Choroid plexus epithelial cell (primary cell): ENCODE measurements at regions not wholly inside any gene's neighbourhood (a gene's known extent, or its start where the extent isn't known, plus 50 kb on each side); places are given as distances from the start of the nearest gene placed in this dataset.

Experiments used
- DNase-seq: peaks from one replicate; pipeline ENCODE4 v3.0.0-alpha.2; 2010; ENCODE audit warnings: low read depth
- H3K4me3 ChIP-seq: 2 replicates; pipeline ENCODE4 v1.5.1; 2011; ENCODE audit warnings: low read depth, mild to moderate bottlenecking, control low read depth, low read length, moderate library complexity
- CTCF ChIP-seq: conservative IDR thresholded peaks from 2 replicates; pipeline ENCODE4 v1.5.1; 2011; ENCODE audit warnings: low read depth, mild to moderate bottlenecking, control low read depth, inconsistent platforms, low read length, moderate library complexity

- TF ChIP-seq CTCF = no peak
Measured at GRCh38 chr2:146952696-146953095, 892.1 kb upstream of the ACVR2A start.

GRCh38 chr2:146950911-146951310, 893.9 kb upstream of the ACVR2A start:
- H3K4me3 ChIP-seq = no peak overlapping the region
- no peak for TF ChIP-seq CTCF
- no peak for DNase-seq

More at GRCh38 chr2:146952696-146953095, 892.1 kb upstream of the ACVR2A start:
- H3K4me3 ChIP-seq = no peak overlapping the region
- DNase-seq = peak; percentile 38

- no peak for TF ChIP-seq CTCF
- DNase-seq = no peak
- H3K4me3 ChIP-seq = no peak overlapping the region
Measured at GRCh38 chr2:146950361-146950760, 894.5 kb upstream of the ACVR2A start.

GRCh38 chr2:146949400-146949799, 895.4 kb upstream of the ACVR2A start:
- DNase-seq = no peak
- TF ChIP-seq CTCF = no peak

GRCh38 chr2:146944601-146945000, 900.2 kb upstream of the ACVR2A start:
- DNase-seq = no peak
- TF ChIP-seq CTCF = no peak
- H3K4me3 ChIP-seq = no peak overlapping the region

More at GRCh38 chr2:146949400-146949799, 895.4 kb upstream of the ACVR2A start:
- no peak overlapping the region for H3K4me3 ChIP-seq

GRCh38 chr2:146939991-146940685, 904.7 kb upstream of the ACVR2A start:
- peak; percentile 28 for DNase-seq
- no peak for TF ChIP-seq CTCF
- H3K4me3 ChIP-seq = peak overlapping the region; percentile 6

- DNase-seq = no peak
- H3K4me3 ChIP-seq = no peak overlapping the region
- no peak for TF ChIP-seq CTCF
Measured at GRCh38 chr2:146934921-146935320, 909.9 kb upstream of the ACVR2A start.
